ENCODE measurements at regions not wholly inside any gene's neighbourhood (a gene's known extent, or its start where the extent isn't known, plus 50 kb on each side); places are given as distances from the start of the nearest gene placed in this dataset.

GRCh38 chr1:36687312-36687711 lies 204.6 kb upstream of the CSF3R start:
- no peak for DNase-seq

GRCh38 chr1:36675931-36676562 lies 193.3 kb upstream of the CSF3R start:
- DNase-seq = no peak

DNA sequence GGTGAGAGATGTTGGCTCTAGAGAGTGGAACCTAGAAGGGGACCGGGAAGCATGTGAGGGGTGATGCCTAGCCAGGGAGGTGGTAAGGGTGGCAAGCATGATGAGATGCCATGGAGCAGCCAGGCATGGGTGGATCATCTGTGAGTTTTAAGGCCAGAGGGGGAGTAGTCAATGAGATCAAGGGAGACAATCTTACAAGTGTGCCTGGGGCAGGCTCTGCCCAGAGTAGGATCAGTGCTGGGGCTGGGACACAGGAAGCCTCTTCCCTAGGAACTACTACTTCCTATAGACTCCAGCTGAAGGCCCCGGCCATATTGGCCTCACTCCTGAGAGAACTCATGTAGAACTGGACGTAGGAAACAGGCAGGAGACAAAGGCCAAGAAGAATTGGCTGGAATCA lies 192.4 kb upstream of the CSF3R start:
- DNase-seq = no peak

- no peak for DNase-seq
Observed at GRCh38 chr1:36673202-36673601, 190.5 kb upstream of the CSF3R start.

DNA sequence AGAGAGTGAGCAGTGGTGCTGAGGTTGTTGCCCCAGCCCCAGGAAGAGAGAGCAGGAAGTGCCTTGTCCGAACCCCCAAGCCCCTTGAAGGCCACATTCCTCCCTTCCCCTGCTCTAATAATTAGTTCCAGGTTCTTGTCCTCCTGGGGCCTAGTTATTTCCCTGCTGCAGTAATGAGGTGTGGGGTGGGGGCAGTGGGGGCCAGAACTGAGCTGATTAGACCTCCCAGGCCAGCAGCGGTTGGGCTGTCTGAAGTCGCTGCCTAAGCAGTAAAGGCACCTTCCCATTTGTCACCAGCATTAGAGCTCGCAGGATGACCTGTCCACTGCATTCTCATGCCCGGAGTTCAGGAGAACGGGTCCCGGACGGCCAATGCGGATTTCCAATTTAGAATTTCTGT lies 186.5 kb upstream of the CSF3R start:
- DNase-seq = no peak

- DNase-seq = no peak
Observed at GRCh38 chr1:36667836-36668235, 185.1 kb upstream of the CSF3R start.

GRCh38 chr1:36667256-36667655 lies 184.5 kb upstream of the CSF3R start:
- DNase-seq = no peak

DNA sequence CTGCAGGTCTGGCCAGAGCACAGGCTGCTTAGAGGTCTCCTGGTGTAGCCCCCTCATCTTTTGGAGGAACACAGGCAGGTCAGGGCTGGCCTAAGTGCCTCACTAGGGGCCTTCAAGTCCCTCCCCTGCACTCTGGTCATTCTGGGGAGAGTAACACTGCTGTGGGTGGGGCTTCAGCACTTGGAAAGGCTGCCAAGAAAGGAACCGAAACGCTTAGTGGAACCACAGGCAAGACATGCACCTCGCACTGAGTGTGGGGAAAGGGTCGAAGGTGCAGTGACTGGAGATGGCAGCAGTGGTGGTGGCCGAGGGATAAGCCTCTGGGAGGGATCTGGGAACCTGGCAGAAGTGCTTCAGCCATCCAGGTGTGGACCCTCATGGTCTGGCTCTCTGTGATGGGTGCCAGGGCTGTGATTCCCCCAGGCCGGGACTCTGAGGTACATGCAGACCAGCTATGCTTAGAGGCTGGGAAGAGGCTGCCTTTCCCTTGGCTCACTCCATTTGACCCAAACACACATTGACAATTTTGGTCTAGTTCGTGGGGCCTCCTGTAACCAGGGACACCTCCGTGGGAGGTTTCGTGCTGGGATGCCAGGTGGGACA lies 182.9 kb upstream of the CSF3R start:
- DNase-seq = no peak

- DNase-seq = peak in 2 of 51 donors; percentile 5 to 18
Observed at GRCh38 chr1:36664571-36665287, 182.0 kb upstream of the CSF3R start.

DNA sequence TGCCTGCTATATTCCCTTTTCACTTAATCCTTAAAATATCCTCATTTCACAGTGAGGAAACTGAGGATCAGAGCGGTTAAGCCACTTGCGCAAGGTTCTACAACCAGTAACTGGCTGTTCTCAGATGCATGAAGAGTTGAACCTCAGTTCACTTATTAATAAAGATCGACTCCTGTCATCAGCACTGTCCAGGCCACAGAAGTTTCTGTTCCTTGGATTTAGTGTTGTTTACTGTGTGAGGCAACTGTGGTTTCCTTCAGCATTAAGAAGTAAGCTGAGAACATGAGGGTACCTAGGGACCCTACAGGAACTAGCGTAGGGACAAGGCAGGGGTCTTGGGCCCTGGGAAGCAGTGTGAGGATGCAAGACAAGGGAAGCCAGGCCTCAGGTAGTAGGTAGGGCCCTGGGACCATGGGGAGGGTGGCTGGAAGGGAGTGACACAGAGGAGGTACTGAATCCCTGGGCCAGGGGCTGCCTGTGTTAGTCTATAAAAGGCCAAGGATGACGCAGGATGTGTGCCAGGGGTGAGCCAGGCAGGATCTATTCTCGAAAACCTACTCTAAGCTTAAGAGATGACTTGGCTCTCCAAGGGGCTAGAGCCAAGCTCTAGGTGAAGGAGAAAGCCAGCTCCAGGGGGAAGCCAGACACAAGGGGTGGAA lies 181.2 kb upstream of the CSF3R start:
- no peak for DNase-seq

- DNase-seq = no peak
Observed at GRCh38 chr1:36658838-36659237, 176.1 kb upstream of the CSF3R start.

GRCh38 chr1:36657826-36658225 lies 175.1 kb upstream of the CSF3R start:
- peak in 10 of 51 donors; percentile 1 to 40 (median 11) for DNase-seq

DNA sequence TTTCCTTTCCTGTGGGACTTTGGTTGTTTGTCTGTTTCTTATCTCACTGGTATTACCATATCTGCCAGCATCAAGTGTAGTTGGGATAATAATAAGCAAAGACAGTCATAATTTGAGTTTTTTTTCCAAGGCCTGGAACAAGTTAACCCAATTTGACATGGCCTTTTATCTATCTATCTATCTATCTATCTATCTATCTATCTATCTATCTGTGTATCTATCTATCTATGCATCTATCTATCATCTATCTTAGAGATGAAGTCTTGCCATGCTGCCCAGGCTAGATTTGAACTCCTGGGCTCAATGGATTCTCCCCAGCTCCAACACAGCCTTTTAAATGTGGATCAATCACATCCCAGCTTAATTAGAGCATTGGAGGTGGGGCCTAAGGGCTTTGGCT lies 174.1 kb upstream of the CSF3R start:
- DNase-seq = no peak

GRCh38 chr1:36656271-36656670 lies 173.6 kb upstream of the CSF3R start:
- no peak for DNase-seq

DNA sequence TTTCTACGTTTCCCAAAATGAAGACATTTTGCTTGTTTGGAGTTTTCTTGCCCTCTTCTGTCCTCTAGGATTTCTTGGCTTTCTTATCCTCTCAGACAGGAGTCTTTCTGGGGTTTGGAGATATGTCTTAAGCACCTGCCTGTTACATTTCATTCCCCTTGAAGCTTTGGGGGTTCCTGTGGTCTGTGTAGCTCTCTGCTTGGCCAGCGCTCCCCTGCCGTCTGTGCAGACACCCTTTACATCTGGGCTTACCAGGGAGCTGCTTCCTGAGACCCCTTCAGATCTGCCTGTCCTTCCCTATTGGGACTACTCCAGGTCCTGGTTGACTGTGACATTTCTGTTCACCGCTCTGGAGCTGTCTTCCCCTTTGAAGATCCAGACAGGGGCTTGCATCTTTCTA lies 171.9 kb upstream of the CSF3R start:
- DNase-seq = no peak

GRCh38 chr1:36653850-36654249 lies 171.1 kb upstream of the CSF3R start:
- DNase-seq = peak; percentile 3 to 94 (median 69)

DNA sequence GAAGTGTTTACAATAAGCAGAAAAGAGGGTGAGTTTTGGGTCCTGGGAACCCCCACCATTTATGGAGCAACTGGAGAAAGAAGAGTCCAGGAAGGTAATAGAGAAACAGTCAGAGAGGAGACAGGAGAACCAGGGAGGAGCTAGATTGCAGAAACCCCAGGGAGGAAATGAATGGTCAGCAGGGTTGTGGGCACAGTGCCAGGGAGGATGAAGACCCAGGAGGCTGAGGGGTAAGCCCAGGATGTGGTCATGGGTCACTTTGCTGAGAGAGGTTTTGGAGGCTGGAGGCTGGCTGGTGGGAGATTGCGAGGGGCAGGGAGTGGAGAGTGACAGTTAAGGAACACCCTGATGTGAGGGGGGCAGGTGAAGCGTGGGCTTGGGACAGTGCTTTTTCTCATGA lies 169.9 kb upstream of the CSF3R start:
- DNase-seq = no peak

DNA sequence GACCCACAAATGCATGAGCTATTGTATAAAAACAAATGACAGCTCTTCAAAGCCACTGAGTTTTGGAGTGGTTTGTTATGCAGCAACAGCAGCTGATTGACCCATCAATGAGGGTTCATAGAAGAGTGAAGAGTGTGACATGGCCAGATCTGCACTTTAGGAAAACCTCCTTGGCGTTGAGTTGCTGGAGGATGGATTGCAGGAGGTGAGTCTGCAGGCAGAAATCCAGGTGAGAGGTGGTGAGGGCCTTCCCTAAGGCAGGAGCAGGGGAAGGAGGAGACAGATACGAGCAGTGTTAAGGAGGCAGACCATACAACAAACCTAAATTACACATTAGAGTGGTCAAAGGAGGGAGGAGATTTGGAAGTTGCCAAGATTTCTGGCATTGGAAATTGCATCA lies 169.3 kb upstream of the CSF3R start:
- DNase-seq = no peak

- no peak for DNase-seq
Observed at GRCh38 chr1:36651176-36651910, 168.6 kb upstream of the CSF3R start.

GRCh38 chr1:36650200-36651065 lies 167.7 kb upstream of the CSF3R start:
- peak in 38 of 51 donors; percentile 1 to 74 (median 36) for DNase-seq

GRCh38 chr1:36645867-36646266 lies 163.2 kb upstream of the CSF3R start:
- no peak for DNase-seq

Measured in hypothalamus (tissue), 51 donors.